ENCODE measurements at regions not wholly inside any gene's neighbourhood (a gene's known extent, or its start where the extent isn't known, plus 50 kb on each side); places are given as distances from the start of the nearest gene placed in this dataset.

- no peak overlapping the region for H3K27ac ChIP-seq
- TF ChIP-seq ZFX (IDR thresholded peaks at IDR 0.05; ENCODE audit: borderline replicate concordance) (no peak), CTCF (IDR thresholded peaks at IDR 0.05) (no peak)
These were observed 56.8 kb upstream of the LCTL start for GRCh38 chr15:66622591-66623022.

- TF ChIP-seq ZFX (IDR thresholded peaks at IDR 0.05; ENCODE audit: borderline replicate concordance) (no peak), CTCF (IDR thresholded peaks at IDR 0.05) (no peak)
- H3K27ac ChIP-seq: no peak overlapping the region
These were observed 58.1 kb upstream of the LCTL start for GRCh38 chr15:66623801-66624453.

- TF ChIP-seq CTCF (IDR thresholded peaks at IDR 0.05) (no peak), ZFX (IDR thresholded peaks at IDR 0.05; ENCODE audit: borderline replicate concordance) (no peak)
- no peak overlapping the region for H3K27ac ChIP-seq
These were observed 59.7 kb upstream of the LCTL start for GRCh38 chr15:66625531-66625930.

- no peak overlapping the region for H3K27ac ChIP-seq
- TF ChIP-seq CTCF (IDR thresholded peaks at IDR 0.05) (no peak), ZFX (IDR thresholded peaks at IDR 0.05; ENCODE audit: borderline replicate concordance) (no peak)
These were observed 60.2 kb upstream of the LCTL start for GRCh38 chr15:66625974-66626373.

- no peak overlapping the region for H3K27ac ChIP-seq
- TF ChIP-seq ZFX (IDR thresholded peaks at IDR 0.05; ENCODE audit: borderline replicate concordance): no peak
- TF ChIP-seq CTCF (IDR thresholded peaks at IDR 0.05): no peak
These were observed 63.4 kb upstream of the LCTL start for GRCh38 chr15:66628976-66629723.

- H3K27ac ChIP-seq: no peak overlapping the region
- no peak for TF ChIP-seq CTCF (IDR thresholded peaks at IDR 0.05)
- no peak for TF ChIP-seq ZFX (IDR thresholded peaks at IDR 0.05; ENCODE audit: borderline replicate concordance)
These were observed 64.2 kb upstream of the LCTL start for GRCh38 chr15:66629817-66630576.

Data from 22Rv1 (cell line).